PC-3 (cell line): ENCODE measurements at regions not wholly inside any gene's neighbourhood (a gene's known extent, or its start where the extent isn't known, plus 50 kb on each side); places are given as distances from the start of the nearest gene placed in this dataset.

Experiments
- EZH2 ChIP-seq: fragments of 300-600 bp; sonication (generic); IDR thresholded peaks from one replicate; pipeline ENCODE4 v1.6.1; 2017; ENCODE audit warnings: antibody characterized with exemption, mild to moderate bottlenecking, low read length; ENCODE audit not compliant: unreplicated experiment
- EZH2phosphoT487 ChIP-seq: fragments of 300-600 bp; sonication (generic); IDR thresholded peaks from 2 replicates; pipeline ENCODE4 v1.6.1; 2018; ENCODE audit warnings: mild to moderate bottlenecking, antibody characterized with exemption, low read length, borderline replicate concordance

DNA sequence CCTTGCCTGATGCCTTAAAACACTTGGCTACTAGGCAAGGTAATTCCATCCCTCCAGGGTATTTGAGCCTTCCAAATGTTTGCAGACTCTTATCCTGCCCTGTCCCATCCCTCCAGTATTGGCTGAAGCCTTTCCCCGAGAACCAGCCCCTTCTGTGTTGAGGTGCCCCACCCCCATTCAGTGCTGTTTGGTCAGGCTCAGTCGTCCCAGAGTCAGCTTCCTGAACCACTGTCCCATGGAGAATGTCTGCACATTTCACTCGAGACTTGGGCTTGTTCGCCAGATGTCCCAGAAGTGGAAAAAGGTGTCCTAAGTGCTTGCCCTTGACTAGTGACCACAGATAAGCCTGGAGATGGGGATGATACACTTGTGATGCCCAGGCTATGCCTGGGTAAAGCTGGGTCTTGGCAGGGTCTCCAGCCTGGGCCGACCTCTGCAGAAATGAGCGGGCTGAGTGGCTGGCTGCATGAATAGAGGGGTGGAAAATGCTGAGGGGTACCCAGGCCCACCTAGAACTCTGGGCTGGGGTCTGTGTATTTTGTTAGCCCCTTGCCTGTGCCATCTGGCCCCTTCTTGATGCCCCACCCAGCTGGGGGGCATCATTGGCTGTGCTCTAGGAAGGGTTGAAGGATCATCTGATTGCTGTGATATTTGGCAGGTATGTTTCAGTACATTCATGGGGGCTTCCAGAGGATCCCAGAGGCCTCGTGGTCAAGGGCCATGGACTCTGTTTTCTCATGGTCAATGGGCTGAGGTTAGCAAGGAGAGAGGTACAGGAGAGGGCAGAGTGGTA lies 178.4 kb downstream of the MACROH2A1 start:
- TF ChIP-seq EZH2phosphoT487 (no peak), EZH2 (no peak)
